HEK293 (cell line): ENCODE measurements at regions not wholly inside any gene's neighbourhood (a gene's known extent, or its start where the extent isn't known, plus 50 kb on each side); places are given as distances from the start of the nearest gene placed in this dataset.

Experiments used
- CTCF ChIA-PET: fragments of 350-600 bp; formaldehyde crosslinking; extraction: SDS; loops from one replicate; lab custom pipeline; 2021; ENCODE audit warnings: antibody characterized with exemption; lab: Yijun Ruan, JAX
- POLR2A ChIA-PET: fragments of 300-600 bp; formaldehyde crosslinking; extraction: SDS; loops from one replicate; lab custom pipeline; 2020; ENCODE audit warnings: antibody characterized with exemption, inconsistent platforms; lab: Yijun Ruan, JAX
- H3K27ac ChIP-seq: fragments of 200-500 bp; sonication (Bioruptor generic); 2 replicates; pipeline ENCODE4 v1.5.1; 2014; ENCODE audit warnings: low read depth, low read length, control low read depth, inconsistent platforms; ENCODE audit errors: extremely low read depth
- H3K36me3 ChIP-seq, 2 experiments: fragments of 200-500 bp in 1 of 2; sonication (Bioruptor generic) in 1 of 2; 1 replicate in 1 of 2; 2 replicates in 1 of 2; pipeline ENCODE4 v1.5.1; 2014 to 2017; ENCODE audit warnings: inconsistent platforms in 2 of 2, low read length in 2 of 2; ENCODE audit not compliant: control insufficient read depth in 2 of 2, insufficient read depth in 1 of 2
- H3K4me1 ChIP-seq: fragments of 200-500 bp; sonication (Bioruptor generic); 2 replicates; pipeline ENCODE4 v1.5.1; 2014; ENCODE audit warnings: mild to moderate bottlenecking, low read length, inconsistent platforms; ENCODE audit not compliant: control insufficient read depth, insufficient read depth
- H3K4me3 ChIP-seq: 2 replicates; pipeline ENCODE4 v1.5.1; 2011; ENCODE audit warnings: low read depth, mild to moderate bottlenecking, control low read depth, low read length, moderate library complexity
- H3K9me3 ChIP-seq: fragments of 200-500 bp; sonication (Bioruptor generic); 2 replicates; pipeline ENCODE4 v1.5.1; 2014; ENCODE audit warnings: low read depth, low read length, inconsistent platforms; ENCODE audit not compliant: control insufficient read depth, insufficient read depth
- BCL11A ChIP-seq: fragments of 450-650 bp; formaldehyde crosslinking; IDR thresholded peaks from 2 replicates; pipeline ENCODE4 v1.5.1; 2016; ENCODE audit warnings: low read depth, missing biosample characterization, missing genetic modification characterization
- KLF7 ChIP-seq: fragments of 450-650 bp; formaldehyde crosslinking; IDR thresholded peaks from 2 replicates; pipeline ENCODE4 v1.5.1; 2016; ENCODE audit warnings: missing biosample characterization, missing genetic modification characterization, borderline replicate concordance
- KLF8 ChIP-seq: fragments of 450-650 bp; formaldehyde crosslinking; IDR thresholded peaks from 2 replicates; pipeline ENCODE4 v1.5.1; 2016; ENCODE audit warnings: missing biosample characterization, missing genetic modification characterization
- KLF9 ChIP-seq: fragments of 450-650 bp; formaldehyde crosslinking; IDR thresholded peaks from 2 replicates; pipeline ENCODE4 v1.5.1; 2016; ENCODE audit warnings: missing biosample characterization, missing genetic modification characterization, low read depth
- SALL2 ChIP-seq: fragments of 450-650 bp; formaldehyde crosslinking; IDR thresholded peaks from 2 replicates; pipeline ENCODE4 v1.5.0; 2017; ENCODE audit warnings: missing biosample characterization, mild to moderate bottlenecking, missing genetic modification characterization, borderline replicate concordance
- TCF7L2 ChIP-seq: IDR thresholded peaks from 2 replicates; pipeline ENCODE4 v1.6.1; 2011; ENCODE audit warnings: low read depth, mild to moderate bottlenecking, inconsistent platforms, low read length, moderate library complexity, borderline replicate concordance
- ZBTB48 ChIP-seq: fragments of 450-650 bp; formaldehyde crosslinking; IDR thresholded peaks from 2 replicates; pipeline ENCODE4 v1.5.1; 2016; ENCODE audit warnings: missing biosample characterization, missing genetic modification characterization
- ZIC2 ChIP-seq: fragments of 450-650 bp; formaldehyde crosslinking; IDR thresholded peaks from 2 replicates; pipeline ENCODE4 v1.5.1; 2016; ENCODE audit warnings: missing biosample characterization, missing genetic modification characterization
- ZNF132 ChIP-seq: fragments of 450-650 bp; formaldehyde crosslinking; IDR thresholded peaks from 2 replicates; pipeline ENCODE4 v1.5.1; 2017; ENCODE audit warnings: missing biosample characterization, missing genetic modification characterization, borderline replicate concordance
- ZNF138 ChIP-seq: fragments of 450-650 bp; formaldehyde crosslinking; IDR thresholded peaks from 2 replicates; pipeline ENCODE4 v1.5.1; 2016; ENCODE audit warnings: missing biosample characterization, missing genetic modification characterization, borderline replicate concordance
- ZNF155 ChIP-seq: fragments of 450-650 bp; formaldehyde crosslinking; IDR thresholded peaks from 2 replicates; pipeline ENCODE4 v1.5.1; 2016; ENCODE audit warnings: missing biosample characterization, missing genetic modification characterization
- ZNF157 ChIP-seq: fragments of 450-650 bp; formaldehyde crosslinking; IDR thresholded peaks from 2 replicates; pipeline ENCODE4 v1.5.1; 2016; ENCODE audit warnings: missing biosample characterization, missing genetic modification characterization
- ZNF266 ChIP-seq: fragments of 450-650 bp; formaldehyde crosslinking; IDR thresholded peaks from 2 replicates; pipeline ENCODE4 v1.5.1; 2016; ENCODE audit warnings: missing biosample characterization, missing genetic modification characterization, low read depth
- ZNF292 ChIP-seq: fragments of 450-650 bp; formaldehyde crosslinking; IDR thresholded peaks from 2 replicates; pipeline ENCODE4 v1.5.1; 2016; ENCODE audit warnings: low read depth, missing biosample characterization, missing genetic modification characterization, borderline replicate concordance
- ZNF366 ChIP-seq: fragments of 450-650 bp; formaldehyde crosslinking; conservative IDR thresholded peaks from 2 replicates; pipeline ENCODE4 v1.5.1; 2016; ENCODE audit warnings: missing biosample characterization, missing genetic modification characterization
- ZNF391 ChIP-seq: fragments of 450-650 bp; formaldehyde crosslinking; IDR thresholded peaks from 2 replicates; pipeline ENCODE4 v1.5.1; 2016; ENCODE audit warnings: low read depth, missing biosample characterization, missing genetic modification characterization, borderline replicate concordance
- ZNF426 ChIP-seq: fragments of 450-650 bp; formaldehyde crosslinking; IDR thresholded peaks from 2 replicates; pipeline ENCODE4 v1.5.1; 2017; ENCODE audit warnings: missing biosample characterization, missing genetic modification characterization, mild to moderate bottlenecking, inconsistent platforms, moderate library complexity
- ZNF433 ChIP-seq: fragments of 450-650 bp; formaldehyde crosslinking; IDR thresholded peaks from 2 replicates; pipeline ENCODE4 v1.5.1; 2016; ENCODE audit warnings: missing biosample characterization, missing genetic modification characterization, low read depth
- ZNF510 ChIP-seq: fragments of 450-650 bp; formaldehyde crosslinking; IDR thresholded peaks from 2 replicates; pipeline ENCODE4 v1.5.1; 2018; ENCODE audit warnings: mild to moderate bottlenecking, missing genetic modification characterization, missing biosample characterization; ENCODE audit not compliant: insufficient replicate concordance
- ZNF530 ChIP-seq: fragments of 450-650 bp; formaldehyde crosslinking; IDR thresholded peaks from 2 replicates; pipeline ENCODE4 v1.5.1; 2016; ENCODE audit warnings: low read depth, missing biosample characterization, missing genetic modification characterization
- ZNF548 ChIP-seq: fragments of 450-650 bp; formaldehyde crosslinking; IDR thresholded peaks from 2 replicates; pipeline ENCODE4 v1.5.1; 2016; ENCODE audit warnings: missing biosample characterization, missing genetic modification characterization
- ZNF561 ChIP-seq: fragments of 450-650 bp; IDR thresholded peaks from 2 replicates; pipeline ENCODE4 v1.5.1; 2018; ENCODE audit warnings: missing biosample characterization, missing genetic modification characterization, borderline replicate concordance
- ZNF585B ChIP-seq: fragments of 450-650 bp; formaldehyde crosslinking; IDR thresholded peaks from 2 replicates; pipeline ENCODE4 v1.5.1; 2016; ENCODE audit warnings: missing biosample characterization, missing genetic modification characterization
- ZNF623 ChIP-seq: fragments of 450-650 bp; formaldehyde crosslinking; IDR thresholded peaks from 2 replicates; pipeline ENCODE4 v1.5.1; 2016; ENCODE audit warnings: missing biosample characterization, missing genetic modification characterization
- ZNF830 ChIP-seq: fragments of 450-650 bp; IDR thresholded peaks from 2 replicates; pipeline ENCODE4 v1.5.0; 2018; ENCODE audit warnings: missing biosample characterization, missing genetic modification characterization, low read depth, mild to moderate bottlenecking, moderate library complexity

DNA sequence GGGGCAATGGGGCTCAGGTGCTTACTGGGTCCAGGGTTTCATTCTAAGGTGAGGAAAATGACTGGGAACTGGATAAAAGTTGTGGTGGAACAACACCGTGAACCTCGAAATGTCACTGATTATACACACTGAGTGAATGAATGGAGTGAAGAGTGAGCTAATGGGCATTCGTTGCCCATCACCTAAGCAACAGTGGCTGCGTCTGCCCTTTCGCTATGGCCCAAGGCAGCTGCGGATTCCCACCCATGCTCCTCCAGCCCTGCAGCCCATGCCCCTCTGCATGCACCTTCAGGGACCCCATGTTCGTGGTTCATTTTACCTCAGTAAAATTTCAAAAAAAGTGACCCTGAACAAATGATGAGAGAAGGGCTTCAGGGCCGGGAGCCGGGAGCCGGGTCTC lies 196.3 kb downstream of the CTTN start:
- Histone ChIP-seq H3K4me3 (no peak overlapping the region), H3K4me1 (no peaks in the 10 kb centered on the region), H3K27ac (no peak overlapping the region), H3K36me3 (no peaks in the 10 kb centered on the region), H3K9me3 (no peaks in the 10 kb centered on the region)
- POLR2A ChIA-PET = no interaction called here
- TF ChIP-seq ZIC2 (no peak), ZNF292 (no peak), ZNF530 (no peak), KLF8 (tag by site-specific recombination) (no peak), ZNF132 (tag by site-specific recombination) (no peak), ZNF426 (tag by site-specific recombination) (no peak)
- CTCF ChIA-PET = no interaction called here

DNA sequence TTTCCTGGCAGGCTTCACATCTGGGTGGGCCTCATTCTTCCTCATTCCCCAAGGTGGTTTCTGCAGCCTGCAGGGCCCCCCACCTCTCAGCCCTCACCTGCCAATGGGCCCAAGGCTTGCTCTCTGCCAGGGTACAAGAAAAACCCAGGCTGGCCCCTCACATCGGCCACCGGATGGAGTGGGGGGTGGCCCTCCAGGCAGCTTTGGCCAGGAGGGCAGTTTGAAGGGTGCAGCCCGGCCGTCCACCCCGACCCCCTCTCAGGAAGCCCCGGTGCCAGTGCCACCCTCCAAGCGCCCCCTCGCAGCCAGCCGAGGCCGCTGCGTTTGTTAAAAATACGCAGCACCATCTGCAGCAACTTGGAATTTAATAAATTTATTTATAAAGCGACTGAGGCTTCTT lies 196.7 kb downstream of the CTTN start:
- CTCF ChIA-PET = no interaction called here
- H3K4me1 ChIP-seq = no peaks in the 10 kb centered on the region
- H3K36me3 ChIP-seq = no peaks in the 10 kb centered on the region
- no peaks in the 10 kb centered on the region for H3K9me3 ChIP-seq
- POLR2A ChIA-PET = no interaction called here
- no peak overlapping the region for H3K27ac ChIP-seq
- H3K4me3 ChIP-seq = no peak overlapping the region
- TF ChIP-seq KLF9 (tag by site-specific recombination) (no peak), ZNF548 (no peak), ZNF530 (no peak), ZNF585B (tag by site-specific recombination) (no peak), KLF7 (no peak), ZNF830 (tag by site-specific recombination) (no peak), ZNF155 (tag by site-specific recombination) (no peak), ZNF433 (tag by site-specific recombination) (no peak), ZNF426 (tag by site-specific recombination) (no peak), BCL11A (no peak), ZNF561 (tag by site-specific recombination) (no peak), ZNF510 (tag by site-specific recombination) (no peak), TCF7L2 (no peak), ZBTB48 (tag by site-specific recombination) (no peak), ZNF391 (tag by site-specific recombination) (no peak), ZNF157 (no peak), ZNF366 (tag by site-specific recombination) (no peak), ZNF138 (tag by site-specific recombination) (no peak), ZNF623 (no peak)

DNA sequence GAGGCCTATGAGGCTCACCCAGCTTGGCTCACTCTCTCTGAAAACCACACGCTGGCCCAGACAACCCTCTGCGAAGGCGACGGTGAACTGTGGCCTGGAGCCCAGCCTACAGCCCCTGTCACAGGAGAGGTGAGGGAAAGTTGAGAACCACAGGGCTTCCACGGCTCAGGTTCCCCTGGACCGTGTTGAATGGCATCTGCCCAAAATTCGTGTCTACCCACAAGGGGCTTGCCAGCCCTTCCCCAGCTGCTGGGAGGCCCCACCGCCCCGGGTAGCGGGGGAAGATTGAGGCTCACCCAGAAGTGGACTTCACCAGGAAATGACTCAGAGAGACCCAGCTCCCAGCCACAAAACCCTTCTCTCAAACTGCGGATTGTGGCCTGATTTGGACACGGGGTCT lies 197.1 kb downstream of the CTTN start:
- TF ChIP-seq ZNF830 (tag by site-specific recombination) (no peak), ZNF266 (tag by site-specific recombination) (no peak), SALL2 (tag by site-specific recombination) (no peak), KLF8 (tag by site-specific recombination) (no peak)
- Histone ChIP-seq H3K27ac (no peak overlapping the region), H3K36me3 (no peaks in the 10 kb centered on the region), H3K9me3 (no peaks in the 10 kb centered on the region), H3K4me1 (no peaks in the 10 kb centered on the region), H3K4me3 (no peak overlapping the region)
- ChIA-PET POLR2A (no interaction called here), CTCF (no interaction called here)
